Stimulated activated CD8-positive, alpha-beta memory T cell treated with anti-CD3 and anti-CD28 coated beads, Interleukin-15, amount 100 ng/mL, for 48 hours (primary cell): ENCODE measurements at regions not wholly inside any gene's neighbourhood (a gene's known extent, or its start where the extent isn't known, plus 50 kb on each side); places are given as distances from the start of the nearest gene placed in this dataset.

Experiments used
- DNase-seq, 2 donors: peaks; one replicate each; pipeline ENCODE4 v3.0.0-alpha.2; 2020; ENCODE audit warnings: low read depth in 2 of 2

DNA sequence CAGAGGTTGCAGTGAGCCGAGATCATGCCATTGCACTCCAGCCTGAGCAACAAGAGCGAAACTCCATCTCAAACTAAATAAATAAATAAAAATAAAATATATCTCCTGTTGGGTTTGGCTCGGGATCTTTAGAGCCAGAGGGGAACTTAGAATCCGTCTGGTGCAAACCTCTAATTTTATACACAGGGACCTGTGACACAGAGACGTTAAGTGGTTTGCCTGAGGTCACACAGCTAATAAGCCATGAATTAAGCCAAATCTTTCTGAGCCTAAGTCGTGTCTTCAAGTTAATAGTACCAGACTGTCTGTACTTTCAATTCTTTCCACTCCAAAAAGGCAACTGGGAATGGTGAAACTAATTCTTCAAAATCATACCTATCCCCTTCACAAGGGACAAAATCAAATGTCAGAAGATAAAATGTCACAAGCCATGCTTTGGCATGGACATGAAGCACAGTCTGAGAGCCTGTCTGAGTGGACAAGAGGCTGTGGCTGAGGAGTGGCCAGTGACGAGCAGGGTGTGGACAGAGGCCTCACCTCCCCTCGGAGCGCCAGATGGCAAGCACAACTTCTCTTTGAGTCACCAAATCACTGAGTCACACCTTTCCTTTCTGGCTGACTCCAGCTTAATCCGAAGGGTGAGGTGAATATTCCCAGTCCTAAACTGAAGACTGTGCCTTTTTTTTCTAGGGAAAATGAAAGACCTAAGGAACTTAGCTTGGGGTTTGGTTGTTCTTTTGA, 177.4 kb downstream of the TFAP2A start:
- DNase-seq, result no peak

DNA sequence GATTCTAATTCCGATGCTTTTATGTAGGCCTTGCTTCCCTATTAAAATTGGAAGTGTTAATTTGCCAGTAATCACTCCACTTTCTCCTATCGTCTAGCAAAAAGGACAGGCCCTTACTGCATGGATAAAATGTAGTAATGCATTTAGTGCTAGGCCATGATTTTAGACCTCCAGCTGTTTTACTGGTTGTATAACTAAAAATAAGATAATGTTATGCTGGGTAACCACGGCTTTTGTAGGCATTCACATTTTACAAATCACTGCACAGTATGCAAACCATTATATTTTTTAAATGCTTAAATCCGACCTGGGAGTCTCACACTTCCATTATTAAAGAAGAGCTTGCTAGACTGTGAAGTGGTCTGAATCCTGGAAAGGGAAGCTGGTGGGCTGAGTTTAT, 179.5 kb downstream of the TFAP2A start:
- no peak for DNase-seq

DNA sequence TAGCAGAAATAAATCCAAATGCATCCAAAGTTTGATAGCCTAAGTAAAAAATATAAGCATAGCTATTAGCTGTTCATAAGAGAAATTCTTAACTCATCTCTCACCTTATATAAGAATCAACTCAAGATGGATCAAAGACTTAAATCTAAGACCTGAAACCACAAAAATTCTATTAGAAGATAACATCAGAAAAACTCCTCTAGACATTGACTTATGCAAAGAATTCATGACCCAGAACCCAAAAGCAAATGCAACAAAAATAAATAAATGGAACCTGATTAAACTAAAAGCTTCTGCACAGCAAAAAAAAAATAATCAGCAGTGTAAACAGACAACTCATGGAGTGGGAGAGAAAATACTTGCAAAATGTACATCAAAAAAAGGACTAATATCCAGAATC, 184.3 kb downstream of the TFAP2A start:
- DNase-seq, result no peak

DNA sequence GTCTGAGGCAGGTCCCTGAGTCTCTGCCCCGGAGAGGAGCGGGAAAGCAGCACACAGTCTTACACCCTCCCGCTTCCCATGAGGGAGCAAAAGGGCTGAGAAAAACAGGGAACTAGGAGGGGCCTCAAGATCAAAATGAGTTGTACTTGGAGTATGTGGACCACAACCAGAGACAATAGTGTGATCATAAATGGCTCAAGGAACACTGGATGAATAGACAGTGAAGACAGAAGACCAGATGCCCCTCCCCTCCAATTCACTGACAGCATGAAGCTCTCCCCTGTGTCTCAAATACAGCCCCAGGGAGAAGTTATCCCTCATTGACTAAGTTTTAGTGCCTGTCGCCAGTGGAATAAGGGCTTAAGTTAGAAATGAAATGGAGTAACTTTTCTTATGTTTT, 191.0 kb downstream of the TFAP2A start:
- no peak for DNase-seq

DNA sequence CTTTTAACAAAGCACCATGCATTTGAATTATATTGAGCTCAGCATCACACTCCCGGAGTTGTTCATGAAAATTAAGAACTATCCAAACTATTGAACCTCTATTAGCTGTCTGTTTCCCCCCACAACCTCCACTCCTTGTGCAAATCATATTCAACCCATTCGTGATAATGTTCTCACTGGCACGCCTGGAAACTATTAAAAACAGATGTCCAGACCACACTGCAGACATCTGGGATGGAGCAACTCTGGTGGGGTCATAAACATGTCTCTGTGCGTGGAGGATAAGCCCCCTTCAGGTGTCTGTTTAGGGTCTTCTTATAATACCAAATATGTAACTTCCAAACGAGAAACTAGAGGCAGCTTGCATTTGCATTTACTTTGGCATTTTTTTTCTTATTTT, 193.7 kb downstream of the TFAP2A start:
- no peak for DNase-seq

DNA sequence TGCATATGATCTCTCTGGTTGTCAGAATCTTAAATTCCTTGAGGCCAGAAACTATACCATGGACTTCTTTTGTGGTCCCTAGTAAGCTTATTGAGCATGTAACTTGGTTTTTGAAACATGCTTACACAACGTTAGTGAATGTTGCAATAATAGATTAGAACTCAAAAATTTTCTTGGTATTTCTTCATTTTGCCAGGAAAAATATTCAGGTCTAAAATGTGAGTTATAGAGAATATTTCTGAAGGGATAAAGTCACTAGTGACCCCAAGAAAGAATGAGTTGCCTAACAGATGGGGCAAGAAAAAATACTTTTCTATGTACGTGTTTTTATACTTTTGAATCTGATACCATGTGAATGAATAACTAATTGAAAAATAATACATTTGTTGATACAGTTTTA, 195.4 kb downstream of the TFAP2A start:
- DNase-seq, result no peak

DNA sequence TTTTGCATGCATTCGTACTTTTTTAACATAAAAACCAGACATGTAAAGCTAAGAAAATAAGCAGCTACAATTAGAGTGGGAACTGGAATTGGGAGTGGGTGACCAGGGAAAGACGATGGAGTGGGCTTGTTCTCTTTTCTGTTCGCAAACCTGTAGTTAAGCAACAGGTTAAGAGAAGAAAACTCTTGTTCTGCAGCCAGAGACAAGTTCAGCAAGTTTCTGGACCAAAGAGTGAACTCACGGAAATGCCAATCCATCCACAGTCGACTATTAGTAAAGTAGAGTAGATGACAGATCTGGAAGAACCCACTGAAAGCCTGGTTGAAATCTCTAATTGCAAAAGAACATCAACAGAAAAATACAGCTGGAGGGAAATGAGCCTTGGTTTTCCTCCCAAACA, 197.8 kb downstream of the TFAP2A start:
- no peak for DNase-seq

DNA sequence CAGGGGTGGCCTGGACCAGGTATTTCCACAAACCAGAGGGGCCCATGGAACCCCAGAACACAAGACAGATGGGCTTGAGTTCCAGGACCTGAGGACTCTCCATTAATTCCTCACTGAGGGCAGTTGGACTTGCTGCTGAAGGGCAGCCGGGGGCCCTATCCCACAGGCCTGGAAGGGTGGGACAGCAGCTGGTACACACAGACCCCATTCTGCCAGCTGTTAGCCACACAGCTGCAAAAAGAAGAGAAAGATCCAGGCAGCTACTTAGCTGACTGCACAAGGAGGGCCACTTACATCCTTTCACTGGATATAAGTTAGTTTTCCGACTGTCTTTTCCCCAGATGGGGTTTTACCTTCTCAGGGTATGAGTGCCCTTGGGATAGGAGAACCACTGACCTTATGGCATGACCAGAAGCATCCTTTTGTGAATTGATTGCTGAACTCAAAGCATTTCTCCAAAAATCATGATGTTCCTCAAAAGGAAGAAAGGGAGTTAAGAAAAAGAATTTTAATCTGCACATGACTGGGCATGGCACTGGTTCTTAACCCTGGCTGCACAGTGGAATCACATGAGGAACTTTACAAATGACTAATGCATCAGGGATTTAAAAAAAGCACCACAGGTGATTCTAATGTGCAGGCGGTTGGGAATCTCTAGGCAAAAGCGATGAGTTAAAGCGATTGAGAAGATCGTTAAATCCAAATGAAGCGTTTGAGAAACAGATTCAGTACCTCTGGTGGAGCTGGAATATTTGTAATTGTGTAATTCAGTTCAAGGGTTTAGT, 199.4 kb downstream of the TFAP2A start:
- DNase-seq, result no peak

DNA sequence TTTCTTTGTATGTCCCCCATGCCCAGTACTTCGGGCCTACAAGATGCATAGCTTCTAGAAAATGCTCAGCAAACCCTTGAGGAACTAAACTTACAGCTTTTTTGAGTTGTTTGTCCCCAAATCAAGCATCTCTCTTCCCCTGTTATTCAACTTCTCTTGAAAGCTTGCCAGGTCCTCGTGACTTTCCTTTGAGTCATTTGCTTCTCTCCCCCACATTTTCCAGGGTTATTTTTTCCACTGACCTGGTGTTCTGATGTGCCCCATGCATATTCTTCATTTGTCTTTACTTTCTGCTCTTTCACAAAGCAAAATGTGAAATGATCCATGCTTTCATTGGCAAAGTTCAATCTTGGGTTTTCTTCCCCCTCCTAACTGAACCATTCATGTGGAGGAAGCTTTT, 204.8 kb downstream of the TFAP2A start:
- no peak for DNase-seq

DNA sequence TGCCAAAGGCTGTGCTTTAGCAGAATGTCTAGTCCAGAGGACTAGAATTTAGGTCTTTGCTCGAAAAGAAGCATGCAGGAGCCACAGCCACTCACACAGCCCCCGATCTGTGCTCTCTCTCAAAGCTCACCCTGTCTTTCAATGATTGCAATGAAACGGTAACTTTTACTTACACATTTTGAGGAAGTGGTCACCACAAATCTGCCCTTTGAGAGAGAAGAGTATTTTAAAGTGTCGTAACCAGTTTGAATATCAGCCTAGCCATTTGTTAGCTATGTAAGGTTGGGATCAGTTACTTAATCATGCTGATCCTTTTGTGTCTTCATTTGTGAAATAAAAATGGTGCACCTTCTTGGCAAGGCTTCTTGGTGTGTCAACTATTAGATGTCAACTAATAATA, 209.0 kb downstream of the TFAP2A start:
- DNase-seq, result no peak

DNA sequence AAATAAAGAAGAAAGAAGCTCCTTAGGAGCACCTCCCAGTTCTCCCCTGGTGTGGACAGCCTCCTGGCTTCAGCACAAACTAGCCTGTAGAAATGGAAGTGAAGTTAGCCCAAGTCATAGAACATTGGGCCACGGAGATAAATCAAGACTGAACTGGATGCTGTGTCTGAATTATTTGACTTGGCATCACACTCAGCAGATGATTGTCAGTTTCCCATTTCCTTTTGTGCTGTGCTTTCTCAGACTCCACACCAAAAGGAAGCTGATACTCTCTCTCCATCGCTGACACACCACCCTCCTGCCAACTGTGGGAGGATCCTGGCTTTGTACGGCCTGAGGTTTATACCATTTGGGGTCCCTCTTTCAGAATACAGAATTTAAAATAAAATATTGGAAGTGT, 209.8 kb downstream of the TFAP2A start:
- DNase-seq, result no peak

DNA sequence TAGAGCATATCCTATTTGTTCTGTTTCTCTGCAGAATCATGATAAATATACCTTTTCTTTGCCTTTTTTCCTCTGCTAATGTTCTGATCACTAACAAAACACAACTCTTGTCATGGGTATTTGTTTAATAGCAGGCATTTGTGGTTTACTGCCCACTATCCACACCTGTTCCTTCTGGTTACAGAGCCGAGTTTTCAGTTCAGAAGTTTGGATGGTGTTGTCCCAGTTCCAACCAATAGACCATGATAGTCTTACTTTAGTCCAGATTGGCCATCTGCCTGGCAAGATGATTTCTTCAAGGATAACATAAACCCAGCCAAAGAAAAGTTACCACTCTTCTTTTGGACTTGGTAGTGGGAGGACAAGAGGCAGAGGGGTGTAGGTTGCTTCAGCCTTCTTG, 211.2 kb downstream of the TFAP2A start:
- DNase-seq, result no peak

DNA sequence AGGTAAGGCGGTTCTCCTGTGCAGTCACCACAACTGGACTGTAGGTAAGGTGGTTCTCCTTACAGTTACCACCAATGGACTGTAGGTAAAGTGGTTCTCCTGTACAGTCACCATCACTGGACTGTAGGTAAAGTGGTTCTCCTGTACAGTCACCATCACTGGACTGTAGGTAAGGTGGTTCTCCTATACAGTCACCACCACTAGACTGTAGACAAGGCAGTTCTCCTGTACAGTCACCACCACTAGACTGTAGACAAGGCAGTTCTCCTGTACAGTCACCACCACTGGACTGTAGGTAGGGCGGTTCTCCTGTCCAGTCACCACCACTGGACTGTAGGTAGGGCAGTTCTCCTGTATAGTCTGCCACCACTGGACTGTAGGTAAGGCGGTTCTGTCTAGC, 212.3 kb downstream of the TFAP2A start:
- DNase-seq, result no peak

DNA sequence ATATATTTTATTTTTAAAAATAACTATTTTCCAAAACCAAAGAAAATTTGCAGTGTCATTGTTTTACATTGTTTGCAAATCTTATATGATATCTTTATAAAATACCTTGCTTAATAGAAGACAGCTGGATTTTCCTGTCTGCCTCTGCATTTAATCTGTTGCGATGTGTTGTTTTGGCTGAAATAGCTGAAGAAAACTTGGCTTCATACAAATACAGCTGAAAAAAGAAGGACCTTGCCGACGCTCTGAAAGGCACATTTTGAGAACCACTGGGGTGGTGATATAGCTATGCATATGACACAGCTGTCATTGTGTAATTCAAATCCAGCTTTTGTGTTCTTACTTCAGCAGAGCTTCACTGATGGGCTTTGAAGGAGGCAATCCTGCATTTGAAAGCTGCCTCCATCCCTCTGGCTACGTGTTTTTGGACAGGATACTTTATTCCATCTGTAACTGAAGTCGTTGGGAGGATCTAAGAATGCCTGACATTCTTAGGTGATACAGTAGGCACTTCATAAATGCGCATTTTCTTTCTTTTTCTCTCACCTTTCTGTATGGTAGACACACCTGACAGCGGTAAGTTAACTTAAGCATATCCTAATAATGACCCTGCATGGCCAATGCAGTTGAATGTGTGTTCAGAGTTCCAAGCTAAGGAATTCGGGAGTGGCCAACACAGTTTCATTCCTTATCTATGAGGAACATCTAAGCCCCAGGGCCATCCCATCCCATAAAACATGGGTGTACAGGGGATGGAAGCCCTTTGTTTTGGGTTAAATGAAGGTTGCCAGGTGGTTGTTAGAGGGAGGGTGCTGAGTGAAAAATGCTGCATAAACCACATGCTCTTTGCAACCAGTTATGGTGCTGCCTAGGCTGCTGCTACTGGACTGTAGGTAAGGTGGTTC, 213.0 kb downstream of the TFAP2A start:
- DNase-seq, result no peak

DNA sequence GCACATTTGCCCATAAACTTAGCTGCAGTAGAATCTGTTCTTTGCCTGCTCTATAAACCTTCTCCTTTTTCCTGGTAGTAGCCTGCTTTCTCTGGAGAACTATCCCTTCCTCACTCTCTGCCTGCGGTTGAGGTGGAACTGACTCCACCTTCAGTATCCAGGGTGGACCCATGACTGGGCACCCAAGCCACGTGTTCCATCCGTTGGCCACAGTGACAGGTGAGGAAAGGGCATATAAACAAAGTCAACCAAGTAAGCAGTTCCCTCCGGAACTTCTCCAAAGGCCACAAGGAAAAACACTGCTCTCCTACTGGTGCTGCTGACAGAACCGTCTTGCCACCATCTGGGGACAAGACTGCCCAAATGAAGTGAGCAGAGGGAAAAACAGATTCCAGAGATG, 218.8 kb downstream of the TFAP2A start:
- no peak for DNase-seq

DNA sequence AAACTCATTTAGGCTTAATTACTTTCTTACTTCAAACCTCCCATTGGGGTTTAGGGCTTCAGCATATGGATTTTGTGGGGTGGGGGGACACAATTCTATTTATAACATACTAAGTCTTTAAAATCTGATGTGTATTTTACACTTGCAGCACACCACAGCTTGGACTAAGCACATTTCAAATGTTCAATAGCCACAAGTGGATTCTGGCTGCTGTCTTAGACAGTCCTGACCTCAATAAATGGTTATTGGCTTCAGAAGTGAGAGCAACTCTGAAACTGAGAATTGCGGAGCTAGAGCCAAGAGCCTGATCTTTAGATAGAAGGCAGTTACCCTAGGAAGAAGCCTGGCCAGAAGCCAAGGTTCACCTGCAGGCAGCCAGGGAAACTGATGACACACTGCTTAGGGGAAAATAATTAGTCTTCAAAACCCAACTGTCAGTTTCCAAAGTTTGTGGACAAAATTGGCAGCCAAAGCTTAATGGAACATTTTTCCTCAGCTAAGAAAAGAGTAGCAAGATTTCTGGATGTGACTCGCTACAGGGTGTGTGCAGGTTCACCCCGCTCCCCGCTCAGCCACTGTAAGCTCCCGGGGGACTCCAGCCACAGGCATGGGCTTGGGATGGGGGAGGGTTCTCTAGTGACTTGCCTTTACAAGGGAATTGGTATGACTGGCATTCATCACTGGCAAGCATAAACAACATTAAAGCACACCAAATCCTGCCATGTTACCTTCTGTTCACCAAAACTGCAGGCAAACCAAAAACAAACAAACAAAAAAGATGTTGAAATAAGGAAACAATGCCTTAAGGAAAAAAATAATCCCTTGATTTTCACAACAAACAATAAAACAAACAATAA, 219.8 kb downstream of the TFAP2A start:
- no peak for DNase-seq

DNA sequence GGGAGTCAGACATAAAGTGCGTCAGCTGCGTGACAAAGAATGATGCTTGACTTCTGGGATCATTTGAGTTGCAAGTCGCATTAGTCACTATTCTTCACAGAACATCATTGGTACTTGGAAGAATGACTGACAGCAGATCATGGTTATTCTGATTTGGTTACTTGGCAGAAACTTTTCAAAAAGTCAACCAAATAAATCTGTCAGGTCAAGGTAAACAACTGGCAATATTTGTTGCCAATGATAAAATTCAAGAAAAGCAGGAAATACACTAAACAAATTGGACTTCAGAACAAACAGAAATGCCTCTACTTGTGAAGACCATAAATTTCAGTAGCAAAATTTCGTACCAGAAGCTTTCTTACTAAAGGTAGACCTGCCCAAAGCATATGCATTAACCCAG, 221.6 kb downstream of the TFAP2A start:
- DNase-seq, result no peak

DNA sequence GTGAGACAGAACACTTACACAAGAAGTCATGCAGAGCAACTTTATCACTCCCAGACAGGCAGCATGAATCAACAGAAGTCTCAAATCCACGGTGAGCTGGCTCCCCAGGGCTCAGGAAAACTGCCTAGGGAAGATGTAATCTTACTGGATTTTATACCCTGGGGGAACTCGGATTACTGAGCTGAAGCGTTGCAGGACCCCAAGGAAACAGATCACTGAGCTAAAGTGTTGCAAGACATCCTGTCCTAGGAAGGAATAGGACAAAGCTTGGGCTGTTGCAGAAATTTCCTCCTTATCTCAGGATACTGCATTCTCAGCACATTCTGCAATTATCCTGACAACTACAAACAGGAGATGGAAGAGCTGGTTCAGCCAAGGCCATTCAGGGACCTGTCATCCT, 224.8 kb downstream of the TFAP2A start:
- DNase-seq, result no peak

DNA sequence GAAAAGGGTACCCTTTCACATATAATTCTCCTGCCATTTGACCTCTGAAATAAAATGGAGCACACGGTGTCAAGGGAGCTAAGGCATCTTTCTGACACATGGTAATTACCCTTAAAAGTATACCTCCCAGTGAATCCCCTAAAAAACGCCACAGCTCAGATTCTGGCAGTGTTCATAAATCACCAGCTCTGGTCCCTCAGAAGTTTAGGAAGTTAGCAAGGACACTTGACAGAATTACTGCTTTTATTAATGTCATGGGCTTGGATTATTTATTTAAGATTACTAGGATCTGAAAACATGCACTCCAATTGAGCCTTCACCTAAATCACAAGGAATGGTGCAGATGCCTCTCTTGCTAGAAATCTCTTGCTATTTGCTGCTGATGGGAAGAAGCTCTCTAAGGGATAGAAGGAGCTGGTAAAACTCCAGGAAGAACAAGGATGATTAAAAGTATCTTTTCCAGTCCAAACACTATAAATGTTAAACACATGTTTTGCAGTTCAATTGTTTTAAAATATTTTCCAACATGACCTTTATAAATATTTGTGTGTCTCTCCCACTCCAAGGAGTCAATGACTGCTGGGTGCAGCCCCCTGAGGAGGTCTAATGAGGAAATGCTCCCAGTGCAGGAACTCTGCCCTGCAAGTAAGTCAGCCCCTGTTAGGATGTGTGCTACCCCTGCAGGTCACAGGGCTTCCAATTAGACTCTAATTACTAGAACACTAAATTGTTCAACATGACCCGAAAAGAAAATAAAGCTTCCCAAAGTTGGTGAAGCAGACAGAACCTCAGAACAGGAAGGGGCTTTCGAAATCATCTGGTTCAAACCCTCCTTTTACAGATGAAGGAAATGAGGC, 230.3 kb downstream of the TFAP2A start:
- no peak for DNase-seq
